ELR (cell line): ENCODE measurements at regions not wholly inside any gene's neighbourhood (a gene's known extent, or its start where the extent isn't known, plus 50 kb on each side); places are given as distances from the start of the nearest gene placed in this dataset.
"Not testable (repeated sequence)": the region's sequence is repeated elsewhere in the genome, so short reads cannot be mapped to it uniquely, and the experiment has no call there.

Experiments
- DNase-seq: peaks from one replicate; pipeline ENCODE4 v3.0.0-alpha.2; 2015; ENCODE audit warnings: low read depth

GRCh38 chr14:22152161-22152870 lies 436.7 kb downstream of the DAD1 start:
- DNase-seq = no peak

- DNase-seq = no peak
Measured at GRCh38 chr14:22151121-22151520, 437.9 kb downstream of the DAD1 start.

GRCh38 chr14:22149058-22149457 lies 440.0 kb downstream of the DAD1 start:
- no peak for DNase-seq

GRCh38 chr14:22147716-22148115 lies 441.3 kb downstream of the DAD1 start:
- DNase-seq = no peak

GRCh38 chr14:22143363-22143762 lies 445.7 kb downstream of the DAD1 start:
- no peak for DNase-seq

- DNase-seq = no peak
Measured at GRCh38 chr14:22140633-22141032, 448.4 kb downstream of the DAD1 start.

- DNase-seq = peak; percentile 4
Measured at GRCh38 chr14:22131749-22132476, 457.1 kb downstream of the DAD1 start.

GRCh38 chr14:22124073-22124613 lies 450.5 kb upstream of the OR4E1 start:
- DNase-seq = no peak

GRCh38 chr14:22122829-22123560 lies 449.4 kb upstream of the OR4E1 start:
- no peak for DNase-seq

- no peak for DNase-seq
Measured at GRCh38 chr14:22122227-22122818, 448.7 kb upstream of the OR4E1 start.

- no peak for DNase-seq
Measured at GRCh38 chr14:22118899-22119477, 445.4 kb upstream of the OR4E1 start.

- DNase-seq = no peak
Measured at GRCh38 chr14:22113401-22113800, 439.8 kb upstream of the OR4E1 start.

GRCh38 chr14:22112004-22112403 lies 438.4 kb upstream of the OR4E1 start:
- peak; percentile 8 for DNase-seq

- DNase-seq = no peak
Measured at GRCh38 chr14:22107753-22108152, 434.1 kb upstream of the OR4E1 start.

GRCh38 chr14:22106700-22107697 lies 433.4 kb upstream of the OR4E1 start:
- DNase-seq = no peak

- DNase-seq = no peak
Measured at GRCh38 chr14:22105624-22106006, 432.0 kb upstream of the OR4E1 start.

GRCh38 chr14:22105006-22105623 lies 431.5 kb upstream of the OR4E1 start:
- no peak for DNase-seq

- not testable (repeated sequence) for DNase-seq
Measured at GRCh38 chr14:22100764-22101120, 427.1 kb upstream of the OR4E1 start.

GRCh38 chr14:22099942-22100763 lies 426.5 kb upstream of the OR4E1 start:
- DNase-seq = peak; percentile 46
